Right cardiac atrium (tissue), 5 donors: ENCODE measurements at regions not wholly inside any gene's neighbourhood (a gene's known extent, or its start where the extent isn't known, plus 50 kb on each side); places are given as distances from the start of the nearest gene placed in this dataset.

ENCODE experiments used
- ATAC-seq, 2 donors: fragments of 200-7000 bp; cut with Tn5 transposase; one replicate each; pipeline versions ENCODE4 v1.8.0 to v1.9.1; 2020; ENCODE audit warnings: moderate library complexity in 2 of 2, mild to moderate bottlenecking in 1 of 2
- DNase-seq, 3 donors: peaks; one replicate each; pipeline ENCODE4 v3.0.0-alpha.2; 2020
- H3K27ac ChIP-seq: one replicate; pipeline ENCODE4 v1.5.1; 2013; ENCODE audit warnings: mild to moderate bottlenecking, low read length, control low read depth, moderate library complexity
- H3K27me3 ChIP-seq: one replicate; pipeline ENCODE4 v1.6.1; 2013; ENCODE audit not compliant: control insufficient read depth, insufficient read depth
- H3K4me1 ChIP-seq: one replicate; pipeline ENCODE4 v1.6.1; 2013; ENCODE audit warnings: low read length; ENCODE audit not compliant: control insufficient read depth, insufficient read depth
- H3K4me3 ChIP-seq: one replicate; pipeline ENCODE4 v1.5.1; 2013; ENCODE audit warnings: low read length, control low read depth
- H3K9me3 ChIP-seq: one replicate; pipeline ENCODE4 v1.6.1; 2013; ENCODE audit warnings: low read length; ENCODE audit not compliant: control insufficient read depth
- WGBS: extraction: QIAGEN DNeasy Blood & Tissue Kit; methylation state at CpG from one replicate; pipeline ENCODE4 v1.1.7; 2013; 5-methylcytosine and 5-hydroxymethylcytosine counted together
- intact Hi-C, 4 donors: fragments of 100-400 bp; cut with DNase I; formaldehyde crosslinking; loops; one replicate each; pipeline versions ENCODE4 v1.11.0 to v1.14.0; 2022 to 2023
- donor health status: healthy with polysubstance abuse.
- donor health status: DM: no; HTN: yes; CAD: no.
- donor health status: DM: no; HTN: no; CAD: no.
- donor health status: DM: no; HTN: yes; CAD: no; lungs with severe emphysema.
- donor health status: DM: yes; HTN: yes; CAD: no.

DNA sequence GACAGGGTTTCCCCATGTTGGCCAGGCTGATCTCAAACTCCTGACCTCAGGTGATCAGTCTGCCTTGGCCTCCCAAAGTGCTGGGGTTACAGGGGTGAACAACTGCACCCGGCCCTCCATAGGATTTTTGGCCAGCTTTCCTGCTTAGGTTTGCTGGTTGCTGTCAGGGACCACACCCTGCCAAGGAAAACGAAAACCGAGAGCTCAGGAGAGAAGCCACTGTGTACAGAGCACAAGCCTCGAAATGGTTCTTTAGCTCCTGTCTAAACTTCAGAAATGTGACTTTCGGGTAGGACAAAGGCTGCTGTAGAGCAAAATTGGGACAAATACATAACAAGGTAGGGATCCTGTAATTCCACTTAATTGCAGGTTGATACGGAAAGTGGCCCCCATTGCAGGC lies 146.3 kb upstream of the ATP6AP2 start:
- Histone ChIP-seq H3K27me3 (no peaks in the 10 kb centered on the region), H3K27ac (no peak overlapping the region), H3K4me1 (no peaks in the 10 kb centered on the region), H3K4me3 (no peak overlapping the region), H3K9me3 (no peaks in the 10 kb centered on the region)
- DNase-seq (no peak), ATAC-seq (no peak)
- intact Hi-C loops = no loop called here
- 72% methylated on average over 6 of the region's 6 CpGs for WGBS

DNA sequence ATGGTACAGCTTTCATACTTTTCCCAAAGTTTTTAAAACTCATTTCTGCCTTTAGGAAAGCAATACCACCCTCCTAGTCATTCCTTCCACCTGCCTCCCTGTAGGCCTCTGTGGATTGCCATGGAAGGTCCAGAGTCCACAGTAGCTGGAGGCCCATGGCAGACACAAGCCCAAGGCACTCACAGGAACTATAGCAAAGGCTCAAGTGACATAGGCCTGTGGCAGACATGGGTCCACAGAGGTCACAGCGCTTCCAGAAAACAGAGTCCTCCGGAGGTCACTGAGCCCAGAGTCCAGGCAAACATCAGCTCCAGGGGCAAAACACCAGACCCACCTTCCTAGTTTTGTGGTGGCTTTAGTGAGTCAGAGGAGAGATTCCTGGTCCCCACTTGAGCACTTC lies 147.6 kb upstream of the ATP6AP2 start:
- ATAC-seq = no peak
- Histone ChIP-seq H3K9me3 (no peaks in the 10 kb centered on the region), H3K4me1 (no peaks in the 10 kb centered on the region), H3K4me3 (no peak overlapping the region), H3K27ac (no peak overlapping the region), H3K27me3 (no peaks in the 10 kb centered on the region)
- intact Hi-C loops = no loop called here
- no peak for DNase-seq
- WGBS = 98% methylated on average over 2 of the region's 2 CpGs

DNA sequence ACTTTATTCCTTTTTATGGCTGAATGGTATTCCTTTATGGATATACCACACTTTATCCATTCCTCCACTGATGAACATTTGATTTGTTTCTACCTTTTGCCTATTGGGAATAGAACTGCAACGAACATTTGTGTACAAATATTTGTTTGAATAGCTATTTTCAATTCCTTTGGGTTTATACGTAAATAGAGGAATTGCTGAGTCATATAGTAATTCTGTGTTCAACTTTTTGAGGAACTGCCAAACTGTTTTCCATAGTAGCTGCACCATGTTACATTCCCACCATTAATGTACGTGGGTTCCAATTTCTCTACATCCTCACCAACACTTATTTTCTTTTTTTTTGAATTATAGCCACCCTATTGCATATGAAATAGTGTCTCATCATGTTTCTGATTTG lies 156.5 kb upstream of the ATP6AP2 start:
- intact Hi-C loops = no loop called here
- no peak for ATAC-seq
- WGBS = 84% methylated on average over 3 of the region's 3 CpGs

DNA sequence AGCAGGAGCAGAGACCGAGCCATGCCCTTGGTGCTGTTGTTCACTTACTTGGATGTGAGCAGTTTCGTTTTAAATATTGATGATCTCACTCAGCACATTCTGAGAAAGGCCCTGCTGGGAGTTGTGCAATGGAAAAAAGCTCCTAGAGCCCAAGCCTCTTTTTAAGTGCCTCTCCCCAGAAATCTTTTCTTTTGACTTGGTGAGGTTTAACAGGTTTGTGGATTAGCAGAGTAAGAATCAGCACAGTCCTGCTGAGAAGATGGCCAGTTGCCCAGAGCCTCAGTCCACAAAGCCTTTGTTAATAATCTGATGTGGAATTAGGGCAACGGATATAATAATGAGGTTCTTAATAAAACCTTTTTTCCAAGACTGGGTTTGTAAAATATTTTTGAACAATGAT lies 157.5 kb upstream of the ATP6AP2 start:
- 59% methylated on average over 3 of the region's 3 CpGs for WGBS
- DNase-seq = no peak
- no peaks in the 10 kb centered on the region for H3K9me3 ChIP-seq
- H3K4me3 ChIP-seq = no peak overlapping the region
- H3K27ac ChIP-seq = no peak overlapping the region
- intact Hi-C loops = no loop called here
- ATAC-seq = no peak
- H3K27me3 ChIP-seq = no peaks in the 10 kb centered on the region
- no peaks in the 10 kb centered on the region for H3K4me1 ChIP-seq

More for the DNA sequence above, 156.5 kb upstream of the ATP6AP2 start:
- H3K27ac ChIP-seq = no peak overlapping the region
- no peak for DNase-seq
- H3K9me3 ChIP-seq = no peaks in the 10 kb centered on the region
- no peak overlapping the region for H3K4me3 ChIP-seq
- H3K4me1 ChIP-seq = no peaks in the 10 kb centered on the region
- H3K27me3 ChIP-seq = no peaks in the 10 kb centered on the region

DNA sequence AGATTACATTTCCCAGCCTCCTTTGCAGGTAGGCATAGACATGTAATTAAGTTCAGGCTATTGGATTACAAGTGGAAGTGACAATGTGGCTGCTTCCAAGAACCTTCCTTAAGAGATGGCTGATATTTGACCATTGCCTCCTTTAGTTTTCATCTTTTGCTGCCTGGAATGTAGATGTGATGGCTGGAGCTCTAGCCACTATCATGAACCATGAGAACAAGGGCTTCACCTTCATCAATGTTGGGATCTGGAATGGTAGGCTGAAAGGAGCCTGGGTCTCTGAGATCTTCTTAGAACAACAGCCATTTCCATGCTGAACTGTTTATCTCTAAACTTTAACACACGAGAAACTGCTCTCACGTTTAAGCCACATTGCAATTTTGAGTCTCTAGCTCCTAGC lies 158.7 kb upstream of the ATP6AP2 start:
- intact Hi-C loops = no loop called here
- Histone ChIP-seq H3K4me3 (no peak overlapping the region), H3K9me3 (no peaks in the 10 kb centered on the region), H3K27ac (no peak overlapping the region), H3K27me3 (no peaks in the 10 kb centered on the region), H3K4me1 (no peaks in the 10 kb centered on the region)
- WGBS = 73% methylated on average over 2 of the region's 2 CpGs
- no peak for ATAC-seq
- no peak for DNase-seq

DNA sequence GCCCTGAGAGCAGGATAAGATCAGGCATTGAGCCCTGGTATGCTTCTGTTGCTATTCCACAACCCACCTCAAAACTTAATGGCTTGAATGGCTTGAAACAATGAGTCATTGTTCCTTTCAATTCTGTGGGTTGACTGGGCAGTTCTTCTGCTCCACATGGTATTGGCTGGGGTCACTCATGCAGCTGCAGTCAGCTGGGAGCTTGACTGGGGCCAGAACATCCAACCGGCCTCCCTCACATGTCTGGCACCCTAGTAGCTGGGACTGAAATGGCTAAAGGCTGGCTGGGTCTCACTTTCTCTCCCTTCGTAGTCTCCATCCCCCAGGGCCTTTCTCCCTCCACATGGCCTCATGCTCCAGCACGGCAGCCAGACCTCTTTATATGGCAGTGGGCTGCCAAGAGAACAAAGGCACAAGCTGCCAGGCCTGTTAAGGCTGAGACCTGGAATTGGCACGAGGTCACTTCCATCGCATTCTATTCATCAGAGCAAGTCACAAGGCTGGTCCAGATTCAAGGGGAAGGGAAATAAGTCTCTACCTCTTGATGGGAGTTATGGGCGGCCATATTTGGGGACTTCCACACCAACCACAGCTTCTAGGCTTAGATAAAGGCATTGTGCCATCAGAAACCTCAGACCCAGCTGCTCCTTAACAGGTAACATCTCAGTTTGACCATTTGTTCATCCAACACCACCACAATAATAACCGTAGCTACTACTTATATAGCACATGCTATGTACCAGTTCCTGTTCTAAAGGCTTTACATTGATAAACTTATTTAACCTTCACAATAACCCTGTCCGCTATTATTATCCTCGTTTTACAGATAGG lies 159.7 kb upstream of the ATP6AP2 start:
- Histone ChIP-seq H3K4me1 (no peaks in the 10 kb centered on the region), H3K4me3 (no peak overlapping the region), H3K9me3 (no peaks in the 10 kb centered on the region), H3K27ac (no peak overlapping the region), H3K27me3 (no peaks in the 10 kb centered on the region)
- 71% methylated on average over 9 of the region's 9 CpGs for WGBS
- ATAC-seq = peak; percentile 71 to 78
- intact Hi-C loops = no loop called here
- peak; percentile 40 to 74 (median 65) for DNase-seq

DNA sequence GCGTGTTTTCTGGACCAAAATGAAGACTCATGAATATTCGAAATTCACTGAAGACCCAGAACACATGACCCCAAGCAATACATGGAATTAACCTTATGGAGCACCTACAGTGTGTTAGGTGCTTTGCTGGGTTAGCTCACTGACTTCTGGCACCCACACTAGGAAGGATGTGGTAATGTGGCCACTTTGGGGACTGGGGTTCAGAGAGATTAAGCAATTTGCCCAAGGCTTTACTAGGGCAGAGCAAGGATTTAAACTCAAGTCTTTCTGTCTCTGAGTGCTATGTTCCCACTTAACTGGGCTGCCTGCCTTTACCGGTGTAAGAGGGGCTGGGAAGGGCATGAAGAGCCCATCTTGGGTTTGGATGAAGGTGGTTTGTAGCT lies 162.0 kb upstream of the ATP6AP2 start:
- DNase-seq (no peak), ATAC-seq (no peak)
- Histone ChIP-seq H3K27me3 (no peaks in the 10 kb centered on the region), H3K4me3 (no peak overlapping the region), H3K9me3 (no peaks in the 10 kb centered on the region), H3K27ac (no peak overlapping the region), H3K4me1 (no peaks in the 10 kb centered on the region)
- 85% methylated on average over 3 of the region's 3 CpGs for WGBS
- intact Hi-C loops = no loop called here

DNA sequence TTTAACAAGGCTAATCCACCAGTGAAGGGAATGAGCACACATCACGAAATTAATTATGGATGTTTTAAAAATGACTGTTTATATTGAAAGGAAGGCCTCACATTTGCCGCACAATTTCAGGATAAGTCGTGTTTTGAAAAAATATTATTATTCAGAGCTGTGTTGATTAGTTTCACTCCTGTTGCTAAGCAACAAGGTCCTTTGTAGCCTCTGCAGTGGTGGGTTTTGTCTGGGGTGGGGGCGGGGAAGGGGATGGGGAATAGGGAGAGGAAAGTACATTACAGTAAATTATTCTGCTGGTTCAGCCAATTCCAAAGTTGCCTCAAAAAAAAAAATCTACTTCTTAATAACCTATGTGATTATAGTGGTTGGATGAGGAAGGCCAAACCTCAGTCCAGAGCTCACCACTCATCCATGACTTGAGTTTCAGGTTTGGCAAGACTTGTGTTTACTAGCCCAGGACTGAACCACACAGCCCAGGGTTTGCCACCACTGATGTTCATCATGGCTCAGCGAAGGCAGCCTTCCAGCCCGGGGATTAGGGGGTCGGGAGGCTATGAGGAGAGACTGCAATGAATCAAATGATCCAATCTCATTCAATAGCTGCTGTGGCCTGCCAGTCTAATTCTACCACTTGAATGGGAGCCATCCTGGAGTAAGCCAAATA lies 162.5 kb upstream of the ATP6AP2 start:
- Histone ChIP-seq H3K4me3 (no peak overlapping the region), H3K9me3 (no peaks in the 10 kb centered on the region), H3K27ac (no peak overlapping the region), H3K27me3 (no peaks in the 10 kb centered on the region), H3K4me1 (no peaks in the 10 kb centered on the region)
- intact Hi-C loops = no loop called here
- WGBS = 82% methylated on average over 7 of the region's 7 CpGs
- no peak for DNase-seq
- ATAC-seq = no peak

DNA sequence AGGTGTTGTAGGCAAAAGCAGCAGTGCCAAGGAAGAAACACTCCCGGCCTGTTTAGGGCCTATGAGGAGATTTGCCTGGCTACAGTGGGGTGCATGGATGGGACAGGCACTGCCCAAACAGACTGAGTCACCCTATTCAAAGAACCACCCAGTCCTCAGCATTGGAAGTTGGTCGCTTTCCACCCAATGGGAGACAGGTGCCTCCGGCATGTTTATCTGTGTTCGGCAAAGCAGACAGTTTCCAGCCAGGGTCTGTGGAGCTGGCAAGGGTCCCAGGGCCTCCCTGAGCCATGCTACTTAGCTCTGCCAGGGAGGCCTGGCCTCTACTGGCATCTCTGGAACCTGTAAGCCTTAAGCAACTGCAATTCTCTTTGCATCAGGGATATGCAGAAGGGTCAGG lies 165.1 kb upstream of the ATP6AP2 start:
- H3K4me3 ChIP-seq = no peak overlapping the region
- H3K27me3 ChIP-seq = no peaks in the 10 kb centered on the region
- intact Hi-C loops = no loop called here
- no peaks in the 10 kb centered on the region for H3K9me3 ChIP-seq
- ATAC-seq = no peak
- H3K4me1 ChIP-seq = no peaks in the 10 kb centered on the region
- H3K27ac ChIP-seq = no peak overlapping the region
- WGBS = 74% methylated on average over 4 of the region's 4 CpGs
- no peak for DNase-seq

DNA sequence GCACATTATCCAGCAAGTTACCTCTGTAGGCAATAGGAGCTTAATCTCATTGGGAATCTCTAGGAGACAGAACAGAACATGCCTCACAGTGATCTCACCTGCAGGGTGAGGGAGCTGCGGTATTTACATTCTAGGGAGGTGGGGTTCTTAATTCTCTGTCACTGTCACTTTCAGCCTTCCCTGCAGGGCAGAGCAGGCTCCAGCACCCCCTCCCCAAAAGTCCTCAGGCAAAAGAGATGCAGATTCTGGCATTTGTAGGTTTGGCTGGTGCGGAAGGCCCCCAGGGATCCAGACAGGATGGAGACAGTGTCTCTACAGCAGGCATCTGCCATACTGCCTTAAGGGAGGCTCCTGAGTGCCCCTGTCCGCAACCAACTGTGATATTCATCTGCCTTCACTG lies 166.4 kb upstream of the ATP6AP2 start:
- H3K9me3 ChIP-seq = no peaks in the 10 kb centered on the region

DNA sequence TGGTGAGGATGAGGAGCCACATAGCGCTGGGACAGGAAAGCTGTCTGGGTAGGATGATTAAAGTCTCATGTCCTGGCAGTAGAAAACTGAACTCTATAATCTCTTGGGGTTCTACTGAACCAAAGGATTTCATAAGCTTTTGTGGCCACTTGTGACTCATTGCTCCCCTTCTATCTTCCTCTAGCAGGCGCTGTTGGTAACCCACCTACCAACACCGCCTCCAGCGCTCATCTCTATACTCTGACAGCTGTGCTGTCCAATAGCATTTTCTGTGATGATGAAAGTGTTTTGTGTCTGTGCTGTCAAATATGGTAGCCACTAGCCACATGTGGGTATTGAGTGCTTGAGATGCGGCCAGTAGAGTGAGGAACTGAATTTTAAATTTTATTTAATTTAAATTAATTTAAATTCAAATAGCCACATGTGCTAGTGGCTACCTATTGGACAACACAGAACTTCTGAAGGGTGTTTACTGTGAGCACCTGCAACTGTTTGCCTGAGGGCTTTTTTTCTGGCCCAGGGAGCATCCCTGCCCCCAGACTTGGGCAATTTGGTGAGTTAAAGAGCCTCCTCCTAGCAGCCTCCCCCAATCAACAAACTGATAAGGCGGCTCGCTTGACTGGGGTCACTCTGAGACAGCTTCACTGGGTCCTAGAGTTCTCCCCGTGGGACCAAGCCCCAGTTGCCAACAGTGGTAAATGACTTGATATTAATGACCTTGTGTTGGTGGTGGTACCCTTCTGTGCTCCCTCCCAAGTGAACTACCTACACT lies 169.2 kb upstream of the ATP6AP2 start:
- intact Hi-C loops = no loop called here
- WGBS = 69% methylated on average over 8 of the region's 8 CpGs

More for the DNA sequence above, 166.4 kb upstream of the ATP6AP2 start:
- Histone ChIP-seq H3K27me3 (no peaks in the 10 kb centered on the region), H3K27ac (no peak overlapping the region), H3K4me3 (no peak overlapping the region), H3K4me1 (no peaks in the 10 kb centered on the region)
- no peak for ATAC-seq
- no peak for DNase-seq
- intact Hi-C loops = no loop called here
- WGBS = 90% methylated on average over 3 of the region's 3 CpGs

More for the DNA sequence above, 169.2 kb upstream of the ATP6AP2 start:
- H3K27me3 ChIP-seq = no peaks in the 10 kb centered on the region
- H3K4me1 ChIP-seq = no peaks in the 10 kb centered on the region
- no peaks in the 10 kb centered on the region for H3K9me3 ChIP-seq
- H3K27ac ChIP-seq = no peak overlapping the region
- H3K4me3 ChIP-seq = no peak overlapping the region
- ATAC-seq = no peak
- no peak for DNase-seq
